Panc1 (cell line): ENCODE measurements at regions not wholly inside any gene's neighbourhood (a gene's known extent, or its start where the extent isn't known, plus 50 kb on each side); places are given as distances from the start of the nearest gene placed in this dataset.

ENCODE experiments used
- ATAC-seq: fragments of 200-7000 bp; cut with Tn5 transposase; 2 replicates; pipeline ENCODE4 v1.9.1; 2020; ENCODE audit warnings: mild to moderate bottlenecking, moderate library complexity
- BruUV-seq: library from RNA; stranded (reverse); fragments of 400-500 nt; replicated peaks from 2 replicates; lab custom pipeline; 2021; lab: Mats Ljungman, UMichigan
- CTCF ChIA-PET: fragments of 300-600 bp; sonication (Branson Sonifier 250); formaldehyde crosslinking; loops from one replicate; lab custom pipeline; 2022; ENCODE audit warnings: antibody characterized with exemption; lab: Charles Lee
- POLR2A ChIA-PET: fragments of 300-600 bp; sonication (Branson Sonifier 250); formaldehyde crosslinking; loops from one replicate; lab custom pipeline; 2022; ENCODE audit warnings: antibody characterized with exemption; lab: Charles Lee
- DNase-seq: peaks from one replicate; pipeline ENCODE4 v3.0.0-alpha.2; 2010; ENCODE audit warnings: low read depth, low spot score
- H3K27ac ChIP-seq: 2 replicates; pipeline ENCODE4 v1.5.1; 2011; ENCODE audit warnings: mild to moderate bottlenecking, low read length, inconsistent platforms
- H3K27me3 ChIP-seq: fragments of 200-500 bp; sonication (Bioruptor generic); 2 replicates; pipeline ENCODE4 v1.6.0; 2014; ENCODE audit warnings: low read length, inconsistent platforms; ENCODE audit not compliant: control insufficient read depth, insufficient read depth
- H3K36me3 ChIP-seq: fragments of 200-500 bp; sonication (Bioruptor generic); 2 replicates; pipeline ENCODE4 v1.5.1; 2014; ENCODE audit warnings: inconsistent platforms, mild to moderate bottlenecking, low read length, moderate library complexity; ENCODE audit not compliant: control insufficient read depth, insufficient read depth
- H3K4me1 ChIP-seq: 2 replicates; pipeline ENCODE4 v1.5.1; 2011; ENCODE audit warnings: inconsistent platforms, mild to moderate bottlenecking, low read length, moderate library complexity; ENCODE audit not compliant: control insufficient read depth, insufficient read depth
- H3K4me3 ChIP-seq, 2 experiments: 2 replicates each; pipeline ENCODE4 v1.5.1; 2011 to 2012; ENCODE audit warnings: low read depth in 2 of 2, low read length in 2 of 2, mild to moderate bottlenecking in 2 of 2, inconsistent platforms in 1 of 2, moderate library complexity in 1 of 2
- H3K9me3 ChIP-seq: fragments of 200-500 bp; sonication (Bioruptor generic); 2 replicates; pipeline ENCODE4 v1.5.1; 2014; ENCODE audit warnings: low read depth, mild to moderate bottlenecking, inconsistent platforms, low read length, moderate library complexity; ENCODE audit not compliant: control insufficient read depth, insufficient read depth
- POLR2AphosphoS5 ChIP-seq: IDR thresholded peaks from 2 replicates; pipeline ENCODE4 v1.6.1; 2012; ENCODE audit warnings: mild to moderate bottlenecking, low read depth, low read length, moderate library complexity
- REST ChIP-seq, 2 experiments: IDR thresholded peaks; 2 replicates each; pipeline ENCODE4 v1.6.1; 2011 to 2012; ENCODE audit warnings: low read depth in 2 of 2, control low read depth in 1 of 2, low read length in 1 of 2, mild to moderate bottlenecking in 1 of 2, moderate library complexity in 1 of 2; ENCODE audit not compliant: insufficient read depth in 1 of 2
- SIN3A ChIP-seq: IDR thresholded peaks from 2 replicates; pipeline ENCODE4 v1.6.1; 2012; ENCODE audit warnings: low read depth, mild to moderate bottlenecking, low read length, moderate library complexity, borderline replicate concordance; ENCODE audit not compliant: insufficient read depth
- TCF7L2 ChIP-seq: IDR thresholded peaks from 2 replicates; pipeline ENCODE4 v1.6.1; 2011; ENCODE audit warnings: mild to moderate bottlenecking, low read depth, low read length, inconsistent platforms
- in situ Hi-C: cut with HindIII; loops from 2 replicates; pipeline ENCODE4 v1.10.0; 2016; ENCODE audit warnings: low sequenced_read_pairs, low pct_unique_long_range_greater_than_20kb
- intact Hi-C: fragments of 100-400 bp; cut with micrococcal nuclease; formaldehyde crosslinking; loops from one replicate; pipeline ENCODE4 v1.10.0; 2022; ENCODE audit not compliant: unreplicated experiment
- TF ChIP-seq, protein P1 (sequence below): fragments of 450-650 bp; IDR thresholded peaks from 2 replicates; pipeline ENCODE4 v1.5.1; 2017; ENCODE audit warnings: mild to moderate bottlenecking

DNA sequence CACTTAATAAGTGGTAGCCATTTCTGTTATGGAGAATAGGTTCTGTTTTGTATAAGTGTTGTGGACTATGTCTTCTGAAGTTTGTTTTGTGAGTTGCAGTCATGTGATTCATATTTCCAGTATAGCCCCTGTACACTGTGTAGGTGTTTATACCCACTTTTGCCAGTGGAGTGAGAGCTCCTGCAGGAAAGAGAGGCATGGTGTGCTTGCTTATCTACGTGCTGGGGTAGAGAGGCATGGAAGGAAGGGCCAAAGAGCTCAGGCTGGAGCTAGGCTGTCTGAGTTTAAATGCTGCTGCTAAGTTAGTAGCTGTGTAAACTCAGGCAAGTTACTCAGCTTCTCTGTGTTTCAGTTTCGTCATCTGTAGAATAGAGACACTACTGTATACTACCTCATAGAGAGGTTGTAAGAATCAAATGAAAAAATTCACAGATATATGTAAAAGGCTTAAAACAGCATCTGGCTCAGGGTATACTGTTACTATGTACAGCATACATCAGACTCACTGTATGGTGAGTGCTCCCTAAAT lies 88.2 kb upstream of the SLC38A2 start:
- CTCF ChIA-PET: no interaction called here
- H3K4me1 ChIP-seq: peaks cover 8% of the 10 kb centered on the region; the same call in 1 of the 2 replicates
- H3K27ac ChIP-seq: peak overlapping the region; percentile 66
- H3K4me3 ChIP-seq: no peak overlapping the region
- H3K27me3 ChIP-seq: no peaks in the 10 kb centered on the region
- H3K9me3 ChIP-seq: peaks cover 9% of the 10 kb centered on the region; the same call in 1 of the 2 replicates
- TF ChIP-seq, protein P1, sequence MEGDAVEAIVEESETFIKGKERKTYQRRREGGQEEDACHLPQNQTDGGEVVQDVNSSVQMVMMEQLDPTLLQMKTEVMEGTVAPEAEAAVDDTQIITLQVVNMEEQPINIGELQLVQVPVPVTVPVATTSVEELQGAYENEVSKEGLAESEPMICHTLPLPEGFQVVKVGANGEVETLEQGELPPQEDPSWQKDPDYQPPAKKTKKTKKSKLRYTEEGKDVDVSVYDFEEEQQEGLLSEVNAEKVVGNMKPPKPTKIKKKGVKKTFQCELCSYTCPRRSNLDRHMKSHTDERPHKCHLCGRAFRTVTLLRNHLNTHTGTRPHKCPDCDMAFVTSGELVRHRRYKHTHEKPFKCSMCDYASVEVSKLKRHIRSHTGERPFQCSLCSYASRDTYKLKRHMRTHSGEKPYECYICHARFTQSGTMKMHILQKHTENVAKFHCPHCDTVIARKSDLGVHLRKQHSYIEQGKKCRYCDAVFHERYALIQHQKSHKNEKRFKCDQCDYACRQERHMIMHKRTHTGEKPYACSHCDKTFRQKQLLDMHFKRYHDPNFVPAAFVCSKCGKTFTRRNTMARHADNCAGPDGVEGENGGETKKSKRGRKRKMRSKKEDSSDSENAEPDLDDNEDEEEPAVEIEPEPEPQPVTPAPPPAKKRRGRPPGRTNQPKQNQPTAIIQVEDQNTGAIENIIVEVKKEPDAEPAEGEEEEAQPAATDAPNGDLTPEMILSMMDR: no peak
- no peak for TF ChIP-seq POLR2AphosphoS5
- TF ChIP-seq TCF7L2: no peak
- no peak for TF ChIP-seq REST (IDR thresholded peaks at IDR 0.05; ENCODE audit: insufficient read depth in 1 of 2, low read depth in 2 of 2, low read length in 1 of 2)
- TF ChIP-seq SIN3A: no peak
- POLR2A ChIA-PET: no interaction called here
- ATAC-seq: peak; percentile 33
- DNase-seq: no peak
- intact Hi-C loops: no loop called here
- in situ Hi-C loops: no loop called here
- no peaks in the 10 kb centered on the region for H3K36me3 ChIP-seq
- no TSS peak for BruUV-seq

GRCh38 chr12:46459861-46460545 lies 87.4 kb upstream of the SLC38A2 start:
- BruUV-seq: no TSS peak
- no peak overlapping the region for H3K4me3 ChIP-seq
- H3K36me3 ChIP-seq: no peaks in the 10 kb centered on the region
- peak overlapping the region; percentile 66 for H3K27ac ChIP-seq
- peaks cover 8% of the 10 kb centered on the region; the same call in 1 of the 2 replicates for H3K4me1 ChIP-seq
- H3K27me3 ChIP-seq: no peaks in the 10 kb centered on the region
- ChIA-PET POLR2A (no interaction called here), CTCF (no interaction called here)
- in situ Hi-C loops (no loop called here), intact Hi-C loops (no loop called here)
- H3K9me3 ChIP-seq: peaks cover 8% of the 10 kb centered on the region; the same call in 1 of the 2 replicates
- DNase-seq (no peak), ATAC-seq (no peak)
- TF ChIP-seq, protein P1: no peak
